ENCODE measurements at regions not wholly inside any gene's neighbourhood (a gene's known extent, or its start where the extent isn't known, plus 50 kb on each side); places are given as distances from the start of the nearest gene placed in this dataset.

GRCh38 chr3:28947061-28947460, 333.8 kb upstream of the RBMS3 start:
- no peak overlapping the region for H2BK12ac ChIP-seq (ENCODE audit: low read length)
- no peak overlapping the region for H2BK15ac ChIP-seq (ENCODE audit: low read length)
- H3K36me3 ChIP-seq (replicated peaks in 1 of 2; ENCODE audit: control insufficient read depth in 2 of 2, insufficient read depth in 2 of 2, low read length in 2 of 2), result no peaks in the 10 kb centered on the region
- H4K91ac ChIP-seq (ENCODE audit: low read depth, low read length, poor library complexity), result no peak overlapping the region
- H3K4me2 ChIP-seq (ENCODE audit: insufficient read depth, low read length, poor library complexity, severe bottlenecking), result no peak overlapping the region
- H3K79me1 ChIP-seq (ENCODE audit: low read depth, low read length), result no peaks in the 10 kb centered on the region
- H3K27me3 ChIP-seq (ENCODE audit: control insufficient read depth in 3 of 3, insufficient read depth in 3 of 3, low read depth in 1 of 3, low read length in 3 of 3), result no peaks in the 10 kb centered on the region
- no peak overlapping the region for H3K4ac ChIP-seq (ENCODE audit: low read length)
- H2BK5ac ChIP-seq (ENCODE audit: low read length), result no peak overlapping the region
- peaks cover 0 to 5% of the 10 kb centered on the region in 2 donors for H3K4me1 ChIP-seq (ENCODE audit: control insufficient read depth in 2 of 2, insufficient read depth in 1 of 2, low read depth in 1 of 2, low read length in 2 of 2)
- H3K18ac ChIP-seq (ENCODE audit: low read length), result no peak overlapping the region
- no peak overlapping the region for H3K14ac ChIP-seq (ENCODE audit: low read length)
- H3K4me3 ChIP-seq (ENCODE audit: low read length in 2 of 2), result no peak overlapping the region
- no peak overlapping the region for H3K27ac ChIP-seq (replicated peaks; ENCODE audit: low read length)
- H3K9me3 ChIP-seq (replicated peaks in 1 of 2; ENCODE audit: control insufficient read depth in 2 of 2, insufficient read depth in 1 of 2, low read depth in 1 of 2, low read length in 2 of 2), result no peaks in the 10 kb centered on the region
- H3K23ac ChIP-seq (ENCODE audit: low read depth, low read length, poor library complexity), result no peak overlapping the region
- no peak overlapping the region for H4K8ac ChIP-seq (ENCODE audit: low read depth, low read length)
- WGBS, 2 donors (ENCODE audit: extremely low coverage in 2 of 2, insufficient read length in 2 of 2, insufficient replicate concordance in 1 of 2), result no CpG with 5 or more reads among the region's 2 CpGs
- no peak overlapping the region for H2BK120ac ChIP-seq (ENCODE audit: low read depth, low read length)
- H3K9ac ChIP-seq (ENCODE audit: low read depth, low read length, poor library complexity), result no peak overlapping the region
- DNase-seq (ENCODE audit: low spot score), result no peak
- H2AFZ ChIP-seq (ENCODE audit: low read length), result no peak overlapping the region
- no peak overlapping the region for H2AK5ac ChIP-seq (ENCODE audit: low read depth, low read length)

DNA sequence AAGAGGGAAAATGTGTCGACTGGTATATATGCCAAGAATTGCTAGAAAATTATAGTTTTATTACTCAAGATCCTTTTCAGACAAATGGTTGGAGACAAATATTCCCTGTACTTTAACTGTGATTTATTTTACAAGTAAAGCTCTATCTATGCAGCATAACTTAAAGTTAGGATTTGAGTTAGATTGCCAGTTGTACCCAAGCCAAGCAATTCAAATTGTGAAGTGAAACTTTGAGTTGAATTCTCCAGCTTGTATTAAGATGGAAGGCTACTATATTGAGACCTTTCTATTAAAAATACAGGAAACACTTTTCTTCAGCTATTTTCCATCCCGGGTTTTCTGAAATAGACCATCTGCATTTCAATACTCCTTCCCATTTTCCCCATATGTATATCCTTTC, 333.1 kb upstream of the RBMS3 start:
- Histone ChIP-seq H3K27ac (replicated peaks; ENCODE audit: low read length) (no peak overlapping the region), H3K23ac (ENCODE audit: low read depth, low read length, poor library complexity) (no peak overlapping the region), H2AFZ (ENCODE audit: low read length) (no peak overlapping the region), H4K91ac (ENCODE audit: low read depth, low read length, poor library complexity) (no peak overlapping the region), H2BK15ac (ENCODE audit: low read length) (no peak overlapping the region), H4K8ac (ENCODE audit: low read depth, low read length) (no peak overlapping the region), H3K27me3 (ENCODE audit: control insufficient read depth in 3 of 3, insufficient read depth in 3 of 3, low read depth in 1 of 3, low read length in 3 of 3) (no peaks in the 10 kb centered on the region), H3K14ac (ENCODE audit: low read length) (no peak overlapping the region), H3K4me1 (ENCODE audit: control insufficient read depth in 2 of 2, insufficient read depth in 1 of 2, low read depth in 1 of 2, low read length in 2 of 2) (peaks cover 0 to 5% of the 10 kb centered on the region in 2 donors), H3K79me1 (ENCODE audit: low read depth, low read length) (no peaks in the 10 kb centered on the region), H3K36me3 (replicated peaks in 1 of 2; ENCODE audit: control insufficient read depth in 2 of 2, insufficient read depth in 2 of 2, low read length in 2 of 2) (no peaks in the 10 kb centered on the region), H2BK12ac (ENCODE audit: low read length) (no peak overlapping the region), H3K9me3 (replicated peaks in 1 of 2; ENCODE audit: control insufficient read depth in 2 of 2, insufficient read depth in 1 of 2, low read depth in 1 of 2, low read length in 2 of 2) (no peaks in the 10 kb centered on the region), H2BK5ac (ENCODE audit: low read length) (no peak overlapping the region), H3K4me3 (ENCODE audit: low read length in 2 of 2) (no peak overlapping the region), H3K9ac (ENCODE audit: low read depth, low read length, poor library complexity) (no peak overlapping the region), H3K4ac (ENCODE audit: low read length) (no peak overlapping the region), H2BK120ac (ENCODE audit: low read depth, low read length) (no peak overlapping the region), H3K18ac (ENCODE audit: low read length) (no peak overlapping the region), H3K4me2 (ENCODE audit: insufficient read depth, low read length, poor library complexity, severe bottlenecking) (no peak overlapping the region), H2AK5ac (ENCODE audit: low read depth, low read length) (no peak overlapping the region)
- WGBS, 2 donors (ENCODE audit: extremely low coverage in 2 of 2, insufficient read length in 2 of 2, insufficient replicate concordance in 1 of 2), result no CpG with 5 or more reads among the region's 2 CpGs
- no peak for DNase-seq (ENCODE audit: low spot score)

DNA sequence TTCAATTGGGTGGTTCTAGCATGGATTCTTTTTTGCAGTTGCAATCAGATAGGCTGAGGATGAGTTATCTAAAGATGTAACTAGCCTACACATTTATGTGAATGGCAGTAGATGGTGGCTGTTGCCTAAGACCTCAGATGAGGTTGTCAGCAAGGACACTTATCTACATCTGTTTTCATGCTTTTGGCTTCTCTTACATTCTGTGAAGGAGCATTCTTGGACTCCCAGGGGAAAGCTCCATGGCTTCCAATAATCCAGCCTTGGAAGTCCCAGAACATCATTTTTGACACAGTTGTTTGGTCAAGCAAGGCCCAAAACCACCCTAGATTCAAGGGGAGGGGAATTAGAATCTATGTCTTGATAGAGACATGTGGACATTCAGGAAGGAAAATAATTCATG, 332.2 kb upstream of the RBMS3 start:
- Histone ChIP-seq H3K4me2 (ENCODE audit: insufficient read depth, low read length, poor library complexity, severe bottlenecking) (no peak overlapping the region), H3K79me1 (ENCODE audit: low read depth, low read length) (no peaks in the 10 kb centered on the region), H3K14ac (ENCODE audit: low read length) (no peak overlapping the region), H3K4me3 (ENCODE audit: low read length in 2 of 2) (no peak overlapping the region), H2BK120ac (ENCODE audit: low read depth, low read length) (no peak overlapping the region), H2AK5ac (ENCODE audit: low read depth, low read length) (no peak overlapping the region), H3K27ac (replicated peaks; ENCODE audit: low read length) (no peak overlapping the region), H3K9ac (ENCODE audit: low read depth, low read length, poor library complexity) (no peak overlapping the region), H4K8ac (ENCODE audit: low read depth, low read length) (no peak overlapping the region), H3K4me1 (ENCODE audit: control insufficient read depth in 2 of 2, insufficient read depth in 1 of 2, low read depth in 1 of 2, low read length in 2 of 2) (peaks cover 0 to 2% of the 10 kb centered on the region in 2 donors), H3K27me3 (ENCODE audit: control insufficient read depth in 3 of 3, insufficient read depth in 3 of 3, low read depth in 1 of 3, low read length in 3 of 3) (no peaks in the 10 kb centered on the region), H2BK15ac (ENCODE audit: low read length) (no peak overlapping the region), H2BK12ac (ENCODE audit: low read length) (no peak overlapping the region), H3K18ac (ENCODE audit: low read length) (no peak overlapping the region), H3K4ac (ENCODE audit: low read length) (no peak overlapping the region), H4K91ac (ENCODE audit: low read depth, low read length, poor library complexity) (no peak overlapping the region), H3K9me3 (replicated peaks in 1 of 2; ENCODE audit: control insufficient read depth in 2 of 2, insufficient read depth in 1 of 2, low read depth in 1 of 2, low read length in 2 of 2) (no peaks in the 10 kb centered on the region), H3K23ac (ENCODE audit: low read depth, low read length, poor library complexity) (no peak overlapping the region), H2BK5ac (ENCODE audit: low read length) (no peak overlapping the region), H2AFZ (ENCODE audit: low read length) (no peak overlapping the region), H3K36me3 (replicated peaks in 1 of 2; ENCODE audit: control insufficient read depth in 2 of 2, insufficient read depth in 2 of 2, low read length in 2 of 2) (no peaks in the 10 kb centered on the region)
- no peak for DNase-seq (ENCODE audit: low spot score)

- Histone ChIP-seq H3K9ac (ENCODE audit: low read depth, low read length, poor library complexity) (no peak overlapping the region), H3K27me3 (ENCODE audit: control insufficient read depth in 3 of 3, insufficient read depth in 3 of 3, low read depth in 1 of 3, low read length in 3 of 3) (no peaks in the 10 kb centered on the region), H2BK15ac (ENCODE audit: low read length) (no peak overlapping the region), H2BK5ac (ENCODE audit: low read length) (no peak overlapping the region), H3K4ac (ENCODE audit: low read length) (no peak overlapping the region), H4K91ac (ENCODE audit: low read depth, low read length, poor library complexity) (no peak overlapping the region), H2BK120ac (ENCODE audit: low read depth, low read length) (no peak overlapping the region), H2AK5ac (ENCODE audit: low read depth, low read length) (no peak overlapping the region), H3K18ac (ENCODE audit: low read length) (no peak overlapping the region), H3K79me1 (ENCODE audit: low read depth, low read length) (no peaks in the 10 kb centered on the region), H2BK12ac (ENCODE audit: low read length) (no peak overlapping the region), H3K36me3 (replicated peaks in 1 of 2; ENCODE audit: control insufficient read depth in 2 of 2, insufficient read depth in 2 of 2, low read length in 2 of 2) (no peaks in the 10 kb centered on the region), H4K8ac (ENCODE audit: low read depth, low read length) (no peak overlapping the region), H3K23ac (ENCODE audit: low read depth, low read length, poor library complexity) (no peak overlapping the region), H3K4me1 (ENCODE audit: control insufficient read depth in 2 of 2, insufficient read depth in 1 of 2, low read depth in 1 of 2, low read length in 2 of 2) (peaks cover 0 to 4% of the 10 kb centered on the region in 2 donors), H3K4me3 (ENCODE audit: low read length in 2 of 2) (no peak overlapping the region), H2AFZ (ENCODE audit: low read length) (no peak overlapping the region), H3K4me2 (ENCODE audit: insufficient read depth, low read length, poor library complexity, severe bottlenecking) (no peak overlapping the region), H3K14ac (ENCODE audit: low read length) (no peak overlapping the region), H3K9me3 (replicated peaks in 1 of 2; ENCODE audit: control insufficient read depth in 2 of 2, insufficient read depth in 1 of 2, low read depth in 1 of 2, low read length in 2 of 2) (peaks cover 0 to 4% of the 10 kb centered on the region in 2 donors), H3K27ac (replicated peaks; ENCODE audit: low read length) (no peak overlapping the region)
- WGBS, 2 donors (ENCODE audit: extremely low coverage in 2 of 2, insufficient read length in 2 of 2, insufficient replicate concordance in 1 of 2), result no CpG with 5 or more reads among the region's 1 CpG
- DNase-seq (ENCODE audit: low spot score), result no peak
Observed at GRCh38 chr3:28949580-28949979, 331.3 kb upstream of the RBMS3 start.
